Medulla oblongata (tissue), 1 donor: ENCODE measurements at regions not wholly inside any gene's neighbourhood (a gene's known extent, or its start where the extent isn't known, plus 50 kb on each side); places are given as distances from the start of the nearest gene placed in this dataset.

Experiments used
- DNase-seq: peaks from one replicate; pipeline ENCODE4 v3.0.0-alpha.2; 2015; ENCODE audit errors: extremely low spot score

- no peak for DNase-seq
These were observed 556.1 kb downstream of the TYW1 start for GRCh38 chr7:67552738-67553137.

DNA sequence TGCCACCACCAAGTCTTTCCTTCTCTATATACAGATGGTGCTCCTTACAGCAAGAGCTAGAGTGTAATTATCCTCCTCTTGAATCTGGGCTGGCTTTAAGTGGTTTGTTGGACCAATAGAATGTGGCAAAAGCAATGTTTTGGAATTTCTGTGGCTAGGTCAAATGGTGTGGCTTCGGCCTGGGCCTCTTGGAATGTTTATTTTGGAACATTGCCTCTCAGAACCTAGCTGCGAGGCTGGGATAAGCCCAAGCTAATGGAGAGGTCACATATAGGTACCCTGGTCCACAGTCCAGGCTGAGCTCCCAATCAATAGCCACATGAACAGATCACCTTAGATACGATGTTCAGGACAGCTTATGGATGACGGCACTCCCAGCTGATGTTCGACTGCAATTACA, 556.7 kb downstream of the TYW1 start:
- no peak for DNase-seq

DNA sequence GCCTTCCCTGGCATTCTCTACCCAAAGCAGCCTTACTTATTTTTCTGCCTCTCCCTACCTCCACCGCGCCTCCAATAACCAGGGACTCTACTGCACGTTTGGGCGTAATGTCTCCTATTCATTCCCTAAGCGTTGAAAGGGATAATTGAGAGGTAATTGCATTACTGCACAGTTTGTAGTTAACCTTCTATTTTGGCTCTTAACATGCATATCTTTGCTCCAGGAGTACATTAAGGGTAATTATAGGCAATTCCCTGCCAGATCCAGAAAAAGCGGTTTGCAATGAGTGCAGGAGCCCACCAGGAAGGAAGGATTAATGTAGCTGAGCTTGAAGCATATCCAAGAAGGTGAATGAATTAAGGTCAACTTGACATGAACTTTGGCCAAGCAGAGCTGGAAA, 558.4 kb downstream of the TYW1 start:
- no peak for DNase-seq

DNA sequence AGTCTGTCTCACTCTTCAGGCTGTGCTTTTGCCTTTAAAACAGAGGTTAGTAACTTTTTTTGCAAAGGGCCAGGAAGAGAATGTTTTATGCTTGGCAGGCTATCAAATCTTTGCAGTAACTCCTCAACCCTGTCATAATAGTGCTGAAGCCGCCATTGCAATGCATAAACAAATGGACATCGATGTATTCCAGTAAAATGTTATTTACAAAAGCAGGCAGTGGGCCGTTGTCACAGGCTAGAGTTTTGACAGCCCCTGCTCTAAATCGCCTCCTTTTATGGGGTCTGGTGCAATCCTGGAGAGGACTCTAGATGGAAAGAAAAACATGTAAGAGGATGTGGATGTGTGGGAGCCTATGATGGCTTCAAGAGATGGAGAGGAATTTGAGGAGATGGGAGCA, 568.3 kb downstream of the TYW1 start:
- DNase-seq, result no peak

- no peak for DNase-seq
These were observed 569.5 kb downstream of the TYW1 start for GRCh38 chr7:67566101-67566500.

GRCh38 chr7:67571026-67571545, 574.5 kb downstream of the TYW1 start:
- DNase-seq, result no peak

GRCh38 chr7:67573639-67574038, 577.0 kb downstream of the TYW1 start:
- DNase-seq, result no peak

DNA sequence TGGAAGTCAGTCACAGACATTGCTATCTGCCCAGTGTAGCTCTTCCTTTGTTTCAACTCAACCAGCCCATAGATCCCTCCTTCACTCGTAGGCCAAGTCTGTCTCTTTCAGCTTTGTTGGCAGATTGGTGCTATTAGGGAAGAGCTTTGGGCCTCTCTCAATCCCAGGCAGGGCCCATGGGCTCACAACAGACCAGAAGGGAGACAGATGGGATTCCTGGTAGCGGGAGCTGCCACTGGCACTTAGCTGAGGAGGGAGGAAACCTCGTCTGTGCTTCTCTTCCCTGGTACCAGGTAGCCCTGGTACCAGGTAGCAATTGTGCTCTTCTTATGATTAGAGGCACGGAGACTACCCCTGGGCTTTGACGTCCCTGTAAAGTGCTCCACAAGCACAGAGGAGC, 592.0 kb downstream of the TYW1 start:
- DNase-seq, result no peak

DNA sequence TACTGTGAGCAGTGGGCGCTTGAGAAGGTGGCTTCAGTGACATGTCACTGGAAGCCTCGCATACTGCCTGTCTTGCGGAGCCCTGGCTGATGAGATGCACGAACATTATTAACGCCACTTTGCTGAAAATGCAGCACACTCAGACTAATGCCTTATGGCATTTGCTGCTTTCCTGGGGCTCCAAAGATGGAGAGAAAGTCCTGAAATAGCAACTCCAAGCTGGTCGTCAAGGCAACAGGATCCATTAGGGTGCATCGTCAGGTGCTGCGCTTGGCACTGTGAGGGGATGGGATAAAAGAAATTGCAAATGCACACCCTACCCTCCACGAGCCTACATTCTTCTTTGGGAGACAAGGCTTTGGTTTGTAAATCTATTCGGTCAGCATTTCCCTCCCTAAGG, 592.5 kb downstream of the TYW1 start:
- no peak for DNase-seq

- DNase-seq, result no peak
These were observed 594.0 kb downstream of the TYW1 start for GRCh38 chr7:67590649-67591048.

DNA sequence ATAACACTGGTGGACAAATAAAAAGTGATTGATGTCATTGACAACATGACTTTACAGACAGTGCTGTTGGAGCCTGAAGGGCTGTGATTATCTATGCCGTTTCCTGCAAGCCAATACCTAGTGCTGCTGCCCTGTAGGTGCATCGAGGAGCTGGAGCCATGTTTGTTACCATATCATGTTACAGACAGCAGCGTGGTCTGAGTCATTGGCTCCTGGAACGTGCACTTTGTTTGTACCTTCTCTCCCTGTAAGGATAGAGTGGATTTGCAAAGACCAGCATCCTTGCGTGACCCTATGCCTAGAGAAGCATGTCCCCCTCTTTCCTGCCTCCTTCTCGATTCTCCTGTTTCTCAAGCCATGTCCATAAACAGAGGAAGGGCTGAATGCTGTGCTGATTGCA, 597.2 kb downstream of the TYW1 start:
- no peak for DNase-seq

GRCh38 chr7:67595431-67596180, 599.0 kb downstream of the TYW1 start:
- DNase-seq, result no peak

- DNase-seq, result no peak
These were observed 600.5 kb downstream of the TYW1 start for GRCh38 chr7:67597161-67597560.

- DNase-seq, result no peak
These were observed 601.8 kb downstream of the TYW1 start for GRCh38 chr7:67598469-67598868.

- DNase-seq, result no peak
These were observed 602.9 kb downstream of the TYW1 start for GRCh38 chr7:67599331-67600062.

DNA sequence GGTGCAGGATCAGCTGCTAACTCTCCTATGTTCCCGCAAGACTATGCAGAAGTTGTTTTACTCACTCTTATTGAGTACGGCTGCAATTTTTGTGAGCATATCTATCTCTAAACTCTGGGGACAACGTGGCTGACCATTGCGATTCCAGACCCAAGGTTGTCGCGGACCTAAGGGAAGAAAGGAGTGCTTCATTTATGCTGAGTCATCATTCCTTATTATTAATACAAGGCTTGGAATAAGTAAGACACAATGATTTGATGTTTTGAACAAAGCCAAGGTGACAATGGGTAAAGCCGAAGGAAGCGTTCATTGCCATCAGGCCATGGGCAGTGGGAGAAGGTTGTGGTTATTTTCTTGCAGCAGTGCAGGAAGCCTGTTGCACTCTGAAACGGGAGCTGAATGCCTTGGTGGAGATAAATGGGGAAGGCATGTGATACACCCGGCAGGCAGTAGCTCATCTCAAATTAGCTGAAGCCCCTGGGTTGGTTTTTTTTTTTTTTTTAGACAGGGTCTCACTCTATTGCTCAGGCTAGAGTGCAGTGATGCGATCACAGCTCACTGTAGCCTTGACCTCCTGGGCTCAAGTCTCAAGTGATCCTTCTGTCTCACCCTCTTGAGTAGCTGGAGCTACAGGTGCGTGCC, 605.7 kb downstream of the TYW1 start:
- no peak for DNase-seq

- no peak for DNase-seq
These were observed 608.1 kb downstream of the TYW1 start for GRCh38 chr7:67604461-67605386.

DNA sequence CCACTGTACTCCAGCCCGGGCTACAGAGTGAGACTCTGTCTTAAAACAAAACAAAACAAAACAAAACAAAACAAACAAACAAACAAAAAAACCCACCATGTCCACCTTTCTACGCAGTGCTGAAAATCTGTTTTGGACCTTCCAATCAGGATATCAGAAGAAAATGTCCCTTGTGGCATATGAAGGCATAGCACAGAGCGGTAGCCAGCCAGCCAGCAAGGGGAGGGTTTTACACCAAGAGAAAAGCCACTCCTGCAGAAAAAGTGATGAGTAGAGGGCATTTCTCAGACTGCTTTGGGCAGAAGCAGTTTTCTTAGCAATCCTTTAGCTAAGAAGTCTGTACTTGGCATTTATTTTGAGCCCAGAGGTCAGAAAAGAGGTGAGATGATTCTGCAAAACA, 612.2 kb downstream of the TYW1 start:
- no peak for DNase-seq

- DNase-seq, result no peak
These were observed 614.3 kb downstream of the TYW1 start for GRCh38 chr7:67610897-67611296.

- no peak for DNase-seq
These were observed 618.2 kb downstream of the TYW1 start for GRCh38 chr7:67614843-67615242.

DNA sequence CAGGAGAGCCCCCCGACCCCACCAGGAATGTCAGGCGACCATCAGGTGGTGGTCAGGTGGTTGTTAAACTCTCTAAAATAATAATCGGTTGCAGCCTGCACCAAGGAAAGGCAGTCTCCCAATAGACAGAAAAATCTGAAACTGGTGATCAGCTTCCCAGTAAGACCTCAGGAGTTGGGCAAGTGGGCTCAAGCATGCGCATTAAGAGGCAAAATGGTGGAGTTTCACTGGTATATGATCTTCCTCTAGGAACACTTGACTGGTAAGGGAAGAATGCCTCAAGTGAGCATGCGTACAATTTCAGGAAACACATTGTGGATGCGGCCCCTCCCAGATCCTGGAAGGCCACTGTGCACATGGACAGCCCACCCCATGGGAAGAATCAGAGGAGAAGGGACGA, 619.9 kb downstream of the TYW1 start:
- DNase-seq, result no peak
